Limb (tissue), 2 donors: ENCODE measurements at regions not wholly inside any gene's neighbourhood (a gene's known extent, or its start where the extent isn't known, plus 50 kb on each side); places are given as distances from the start of the nearest gene placed in this dataset.
"Not testable (repeated sequence)": the region's sequence is repeated elsewhere in the genome, so short reads cannot be mapped to it uniquely, and the experiment has no call there.

Experiments used
- DNase-seq, 2 donors: peaks; one replicate each; pipeline ENCODE4 v3.0.0-alpha.2; 2016; ENCODE audit errors: extremely low spot score in 2 of 2

- DNase-seq = no peak
Measured at GRCh38 chr1:112818990-112819689, 104.0 kb upstream of the PPM1J start.

- no peak for DNase-seq
Measured at GRCh38 chr1:112817555-112818373, 102.6 kb upstream of the PPM1J start.

DNA sequence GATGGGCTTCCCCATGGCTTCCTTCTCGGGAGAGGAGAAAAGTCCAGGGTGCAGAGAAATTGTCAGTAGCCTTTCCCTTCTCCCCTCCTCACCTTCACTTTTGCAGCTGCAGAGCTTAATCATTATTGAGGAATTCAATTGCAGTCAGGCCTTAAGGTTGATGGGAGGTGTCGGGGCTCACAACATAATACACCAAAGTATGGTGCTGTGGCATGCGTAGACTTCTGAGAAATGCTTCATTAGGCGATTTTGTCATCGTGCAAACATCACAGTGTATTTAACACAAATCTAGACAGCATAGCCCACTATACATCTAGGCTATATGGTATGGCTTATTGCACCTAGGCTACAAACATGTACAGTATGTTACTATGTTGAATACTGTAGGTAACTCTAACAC lies 100.2 kb upstream of the PPM1J start:
- DNase-seq = no peak

GRCh38 chr1:112814645-112815044 lies 99.5 kb upstream of the PPM1J start:
- DNase-seq = not testable (repeated sequence)

DNA sequence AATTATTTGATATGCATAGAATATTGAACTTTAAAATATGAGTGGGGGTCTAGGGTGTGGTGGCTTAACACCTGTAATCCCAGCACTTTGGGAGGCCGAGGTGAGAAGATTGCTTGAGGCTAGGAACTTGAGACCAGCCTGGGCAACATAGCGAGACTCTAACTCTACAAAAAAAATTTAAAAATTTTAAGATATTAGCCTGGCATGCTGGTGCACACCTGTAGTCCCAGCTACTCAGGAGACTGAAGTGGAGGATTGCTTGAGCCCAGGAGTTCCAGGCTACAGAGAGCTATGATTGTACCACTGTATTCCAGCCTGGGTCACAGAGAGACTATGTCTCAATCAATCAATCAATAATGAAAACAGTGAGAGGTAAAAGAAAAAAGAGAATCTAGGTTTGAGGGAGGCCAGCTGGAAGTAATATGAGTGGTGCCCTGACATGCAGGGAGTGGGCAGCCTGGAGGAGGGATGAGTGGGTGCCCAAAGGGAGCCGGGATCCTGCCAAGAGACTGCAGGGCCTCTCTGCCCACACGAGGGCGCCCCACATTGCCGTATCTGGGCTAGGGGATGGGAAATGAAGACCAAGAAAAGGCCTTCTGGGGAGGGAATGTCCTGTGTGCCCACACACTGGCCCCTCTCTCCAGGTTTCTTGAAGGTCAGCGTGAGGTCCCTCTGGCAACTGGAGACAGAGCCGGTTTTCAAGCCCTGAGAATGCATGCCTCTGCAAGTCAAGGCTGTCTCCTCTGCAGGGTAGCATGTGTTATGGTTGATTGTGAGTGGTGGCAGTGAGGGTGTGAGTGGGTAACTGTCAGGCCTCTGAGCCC lies 93.9 kb upstream of the PPM1J start:
- peak; percentile 49 to 87 for DNase-seq

DNA sequence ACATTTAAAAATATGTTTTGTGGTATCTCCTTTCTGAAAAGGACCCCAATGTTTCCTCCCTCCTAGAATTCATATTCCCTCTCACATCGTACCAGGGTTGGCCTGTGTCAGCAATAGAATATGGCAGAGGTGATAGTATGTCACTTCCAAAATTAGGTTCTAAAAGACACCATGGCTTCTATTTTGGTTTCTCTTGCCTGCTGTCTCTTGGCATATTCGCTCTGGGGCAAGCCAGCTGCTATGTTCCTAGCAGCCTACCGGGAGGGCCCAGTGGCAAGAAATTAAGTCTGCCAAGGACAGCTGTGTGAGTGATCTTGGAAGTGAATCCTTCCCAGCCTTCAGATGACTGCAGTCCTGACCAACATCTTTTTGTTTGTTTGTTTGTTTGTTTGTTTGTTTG lies 92.9 kb upstream of the PPM1J start:
- no peak for DNase-seq

- DNase-seq = no peak
Measured at GRCh38 chr1:112807117-112807516, 92.0 kb upstream of the PPM1J start.

- DNase-seq = no peak
Measured at GRCh38 chr1:112806090-112806642, 91.0 kb upstream of the PPM1J start.

- no peak for DNase-seq
Measured at GRCh38 chr1:112805155-112805853, 90.2 kb upstream of the PPM1J start.

- DNase-seq = peak; percentile 42 to 72
Measured at GRCh38 chr1:112803906-112804762, 89.0 kb upstream of the PPM1J start.

DNA sequence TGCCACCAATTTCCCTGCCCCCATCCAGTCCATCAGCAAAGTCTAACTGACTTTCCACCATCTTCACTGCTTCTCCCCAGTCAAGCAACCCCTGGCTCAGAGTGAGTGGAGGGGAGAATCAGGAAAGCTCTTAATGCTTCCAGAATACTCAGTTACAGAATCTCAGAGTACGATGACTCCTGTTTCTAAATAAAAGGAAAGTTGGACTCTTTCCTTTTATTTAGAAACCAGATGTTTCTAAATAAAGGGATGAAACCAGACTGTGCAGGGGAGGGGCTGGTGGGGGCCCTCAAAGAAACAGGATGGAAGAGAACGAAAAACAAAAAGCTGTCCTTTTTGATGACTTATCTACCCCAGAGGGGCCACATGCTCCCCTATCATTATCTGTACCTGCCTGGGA lies 85.2 kb upstream of the PPM1J start:
- peak in 1 of 2 donors; percentile 18 for DNase-seq

- DNase-seq = no peak
Measured at GRCh38 chr1:112798292-112798691, 83.2 kb upstream of the PPM1J start.

DNA sequence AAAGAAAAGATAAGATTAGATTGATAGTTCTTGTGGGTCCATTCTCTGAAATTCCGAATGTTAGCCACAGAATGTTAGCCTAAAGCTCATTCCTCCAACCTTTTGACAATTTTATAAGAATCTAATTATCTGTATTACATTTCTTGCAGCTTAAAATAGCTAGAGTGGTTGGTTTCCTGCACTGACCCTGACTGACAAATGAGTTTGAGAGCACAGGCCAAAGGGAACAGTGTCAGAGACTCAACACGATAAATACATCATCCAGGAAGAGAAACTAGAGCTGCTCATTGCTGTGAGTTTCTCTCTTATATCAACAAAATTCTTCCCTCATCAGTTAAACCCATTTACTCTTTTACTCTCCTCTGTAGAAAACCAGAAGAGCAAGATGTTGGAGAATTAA lies 82.1 kb upstream of the PPM1J start:
- DNase-seq = no peak

DNA sequence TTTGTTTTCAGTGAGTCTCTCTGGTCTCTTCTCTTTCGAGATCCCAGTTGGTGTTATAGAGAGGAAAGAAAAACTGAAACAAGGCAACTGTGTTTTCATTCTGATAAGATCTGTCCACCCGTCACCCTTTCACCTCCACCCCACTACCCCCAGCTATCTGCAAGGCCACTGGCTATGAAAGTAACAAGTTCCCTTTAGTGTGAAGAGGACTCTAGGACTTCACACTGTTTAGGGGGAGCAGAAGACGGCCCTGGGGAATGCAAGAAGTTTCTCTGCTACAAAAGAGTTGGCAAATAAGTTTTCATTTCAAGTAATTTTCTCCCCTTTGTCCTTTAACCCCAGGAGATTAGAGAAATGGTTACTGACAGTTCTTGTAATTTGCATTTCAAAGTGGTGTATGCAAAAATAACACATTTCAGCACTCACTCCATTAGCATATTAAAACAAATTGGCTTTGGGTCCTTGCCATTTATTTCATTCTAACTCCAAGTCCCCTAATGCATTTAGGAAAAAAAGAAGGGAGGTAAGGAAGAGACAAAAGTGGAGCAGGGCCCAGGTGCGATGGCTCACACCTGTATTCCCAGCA lies 79.6 kb upstream of the PPM1J start:
- no peak for DNase-seq

DNA sequence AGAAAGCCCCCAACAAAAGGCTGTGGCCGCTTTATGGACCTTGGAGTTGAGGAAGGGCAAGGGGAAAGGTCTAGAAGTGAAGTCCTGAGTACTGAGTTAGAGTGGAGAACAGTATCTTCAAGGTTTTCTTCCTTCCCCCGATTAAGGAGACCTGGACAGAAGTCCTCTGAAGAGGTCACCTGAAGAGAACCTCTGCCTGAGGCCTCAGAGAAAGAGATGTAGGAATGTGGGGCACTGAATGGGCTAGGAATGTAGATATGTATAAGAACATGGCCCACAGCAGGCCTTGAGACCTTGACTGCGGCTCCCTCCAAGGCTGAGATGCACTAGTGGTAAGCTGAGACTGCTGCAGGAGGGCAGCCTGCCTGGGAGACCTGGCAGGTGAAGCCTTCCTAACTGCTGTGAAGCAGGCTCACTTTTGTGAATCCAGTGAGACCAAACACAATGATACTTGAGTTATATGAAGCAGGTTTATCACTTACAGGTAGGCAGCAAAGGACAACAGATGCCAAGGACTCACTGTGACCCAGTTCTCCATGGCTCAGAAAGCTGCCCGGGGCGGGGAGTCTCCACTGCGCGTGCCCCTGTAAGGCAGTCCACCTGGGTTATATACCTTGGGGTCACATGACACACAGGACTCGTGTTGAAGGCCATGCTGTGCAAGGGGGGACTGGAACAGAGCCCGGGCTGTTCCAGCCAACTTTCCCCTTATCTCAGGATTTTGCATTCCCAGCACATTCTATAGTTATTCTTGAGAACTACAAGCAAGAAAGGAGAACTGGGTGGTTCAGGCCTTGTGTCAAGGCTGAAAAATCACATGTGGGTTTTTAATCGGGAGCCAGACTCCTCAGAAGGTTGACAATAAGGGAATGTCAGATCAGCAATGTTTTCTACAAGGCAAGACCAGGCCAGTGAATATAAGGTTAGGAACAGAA lies 78.8 kb upstream of the PPM1J start:
- DNase-seq = no peak

DNA sequence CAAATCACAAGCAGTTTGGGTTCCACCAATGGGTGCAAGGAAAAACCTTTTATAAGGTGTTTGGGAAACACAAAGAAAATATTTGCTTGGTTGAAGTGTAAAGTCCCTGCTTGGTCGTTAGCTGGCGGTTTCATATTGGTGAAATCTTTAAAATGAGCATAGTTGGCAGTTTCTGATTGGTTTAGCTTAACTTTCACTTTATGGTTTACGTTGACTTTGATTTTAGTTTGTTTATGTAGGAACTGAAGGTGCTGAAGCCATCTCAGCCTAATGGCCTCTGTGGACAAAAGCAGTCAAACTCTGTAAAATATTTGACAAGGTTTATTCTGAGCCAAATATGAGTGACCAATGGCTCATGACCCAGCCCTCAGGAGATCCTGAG lies 76.6 kb upstream of the PPM1J start:
- DNase-seq = no peak

- DNase-seq = no peak
Measured at GRCh38 chr1:112790920-112791722, 76.0 kb upstream of the PPM1J start.

- DNase-seq = no peak
Measured at GRCh38 chr1:112788561-112788960, 73.4 kb upstream of the PPM1J start.
